ENCODE measurements at regions not wholly inside any gene's neighbourhood (a gene's known extent, or its start where the extent isn't known, plus 50 kb on each side); places are given as distances from the start of the nearest gene placed in this dataset.

- TF ChIP-seq EZH2 (IDR thresholded peaks at IDR 0.05) (no peak), POLR2AphosphoS5 (IDR thresholded peaks at IDR 0.05; ENCODE audit: low read depth, low read length) (no peak), POLR2A (IDR thresholded peaks at IDR 0.05; ENCODE audit: borderline replicate concordance, extremely low read depth, insufficient read depth, insufficient read length) (no peak), REST (IDR thresholded peaks at IDR 0.05; ENCODE audit: low read depth) (no peak), CTCF (IDR thresholded peaks at IDR 0.05 in 2 of 3, conservative IDR thresholded peaks at IDR 0.05 in 1 of 3; ENCODE audit: borderline replicate concordance in 1 of 3, insufficient read depth in 1 of 3, low read depth in 2 of 3, low read length in 2 of 3) (no peak)
These were observed 1418.5 kb downstream of the KHDRBS2 start for GRCh38 chr6:60867548-60867947.

All from HCT116 (cell line).